Right lobe of liver (tissue), 4 donors: ENCODE measurements at regions not wholly inside any gene's neighbourhood (a gene's known extent, or its start where the extent isn't known, plus 50 kb on each side); places are given as distances from the start of the nearest gene placed in this dataset.

Experiments
- POLR2A ChIP-seq: fragments of 450-650 bp; IDR thresholded peaks from one replicate; pipeline ENCODE4 v1.6.1; 2017; ENCODE audit warnings: antibody characterized with exemption, mild to moderate bottlenecking
- TF ChIP-seq, protein P1 (sequence below), 4 donors: fragments of 200-600 bp in 3 of 4; fragments of 450-650 bp in 1 of 4; IDR thresholded peaks; one replicate each; pipeline versions ENCODE4 v1.5.1 to v1.8.0; 2016 to 2022; ENCODE audit warnings: antibody characterized with exemption in 4 of 4, mild to moderate bottlenecking in 2 of 4
- donor health status: DM: no; HTN: no; CAD: no.
- donor health status: DM: no; HTN: no; CAD: no.
- donor health status: DM: no; HTN: yes; CAD: no.

DNA sequence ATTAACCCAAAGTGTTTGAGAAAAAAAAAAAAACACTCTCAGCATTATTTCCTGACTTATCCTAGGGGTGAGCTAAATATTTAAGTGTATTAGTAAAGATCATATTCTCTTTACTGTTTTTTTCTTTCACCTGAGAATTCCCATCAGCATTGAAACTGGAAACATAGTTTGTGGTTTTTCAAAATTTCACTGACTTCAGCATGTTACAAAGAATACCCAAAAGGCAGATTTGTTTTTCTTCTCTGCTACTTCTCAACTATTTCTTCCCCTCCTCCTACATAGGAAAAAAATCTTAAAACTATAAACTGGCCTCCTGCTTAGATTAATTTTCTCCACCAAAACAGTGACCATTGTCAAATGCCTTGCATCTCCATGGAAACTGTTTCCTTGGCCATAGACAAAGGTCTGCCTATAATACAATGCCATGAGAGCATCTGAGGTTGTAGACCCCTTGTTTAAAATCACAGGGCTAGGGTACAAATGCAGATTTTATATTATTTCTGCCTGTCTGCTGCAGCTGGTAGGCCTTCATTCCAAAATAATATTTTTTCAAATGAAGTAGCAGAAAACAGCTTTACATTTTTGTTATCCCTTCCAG is 179.7 kb upstream of the GALNT5 start:
- TF ChIP-seq POLR2A = no peak
- TF ChIP-seq, protein P1, sequence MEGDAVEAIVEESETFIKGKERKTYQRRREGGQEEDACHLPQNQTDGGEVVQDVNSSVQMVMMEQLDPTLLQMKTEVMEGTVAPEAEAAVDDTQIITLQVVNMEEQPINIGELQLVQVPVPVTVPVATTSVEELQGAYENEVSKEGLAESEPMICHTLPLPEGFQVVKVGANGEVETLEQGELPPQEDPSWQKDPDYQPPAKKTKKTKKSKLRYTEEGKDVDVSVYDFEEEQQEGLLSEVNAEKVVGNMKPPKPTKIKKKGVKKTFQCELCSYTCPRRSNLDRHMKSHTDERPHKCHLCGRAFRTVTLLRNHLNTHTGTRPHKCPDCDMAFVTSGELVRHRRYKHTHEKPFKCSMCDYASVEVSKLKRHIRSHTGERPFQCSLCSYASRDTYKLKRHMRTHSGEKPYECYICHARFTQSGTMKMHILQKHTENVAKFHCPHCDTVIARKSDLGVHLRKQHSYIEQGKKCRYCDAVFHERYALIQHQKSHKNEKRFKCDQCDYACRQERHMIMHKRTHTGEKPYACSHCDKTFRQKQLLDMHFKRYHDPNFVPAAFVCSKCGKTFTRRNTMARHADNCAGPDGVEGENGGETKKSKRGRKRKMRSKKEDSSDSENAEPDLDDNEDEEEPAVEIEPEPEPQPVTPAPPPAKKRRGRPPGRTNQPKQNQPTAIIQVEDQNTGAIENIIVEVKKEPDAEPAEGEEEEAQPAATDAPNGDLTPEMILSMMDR (IDR thresholded peaks at IDR 0.05) = no peak
